Stimulated activated CD8-positive, alpha-beta memory T cell treated with anti-CD3 and anti-CD28 coated beads, Interleukin-2, amount 100 ng/mL, for 48 hours (primary cell): ENCODE measurements at regions not wholly inside any gene's neighbourhood (a gene's known extent, or its start where the extent isn't known, plus 50 kb on each side); places are given as distances from the start of the nearest gene placed in this dataset.
"Not testable (repeated sequence)": the region's sequence is repeated elsewhere in the genome, so short reads cannot be mapped to it uniquely, and the experiment has no call there.

Experiments used
- DNase-seq, 2 donors: peaks; one replicate each; pipeline ENCODE4 v3.0.0-alpha.2; 2020; ENCODE audit warnings: low read depth in 2 of 2

- no peak for DNase-seq
Measured at GRCh38 chr21:15203740-15204139, 138.9 kb upstream of the NRIP1 start.

- no peak for DNase-seq
Measured at GRCh38 chr21:15204140-15204969, 139.6 kb upstream of the NRIP1 start.

- DNase-seq, result no peak
Measured at GRCh38 chr21:15204970-15205286, 140.1 kb upstream of the NRIP1 start.

- no peak for DNase-seq
Measured at GRCh38 chr21:15206514-15206913, 141.7 kb upstream of the NRIP1 start.

GRCh38 chr21:15207231-15207630, 142.4 kb upstream of the NRIP1 start:
- no peak for DNase-seq

- DNase-seq, result no peak
Measured at GRCh38 chr21:15207635-15208370, 143.0 kb upstream of the NRIP1 start.

GRCh38 chr21:15208786-15209185, 144.0 kb upstream of the NRIP1 start:
- DNase-seq, result no peak

- DNase-seq, result no peak
Measured at GRCh38 chr21:15209224-15209623, 144.4 kb upstream of the NRIP1 start.

- DNase-seq, result no peak
Measured at GRCh38 chr21:15210235-15210678, 145.5 kb upstream of the NRIP1 start.

- DNase-seq, result no peak
Measured at GRCh38 chr21:15211491-15212133, 146.8 kb upstream of the NRIP1 start.

- no peak for DNase-seq
Measured at GRCh38 chr21:15212206-15212605, 147.4 kb upstream of the NRIP1 start.

- not testable (repeated sequence) for DNase-seq
Measured at GRCh38 chr21:15218476-15218875, 153.7 kb upstream of the NRIP1 start.

- DNase-seq, result no peak
Measured at GRCh38 chr21:15219039-15219438, 154.2 kb upstream of the NRIP1 start.

GRCh38 chr21:15219894-15220293, 155.1 kb upstream of the NRIP1 start:
- DNase-seq, result no peak

- no peak for DNase-seq
Measured at GRCh38 chr21:15221799-15222386, 157.1 kb upstream of the NRIP1 start.

GRCh38 chr21:15222707-15223106, 157.9 kb upstream of the NRIP1 start:
- no peak for DNase-seq

GRCh38 chr21:15224346-15225086, 159.7 kb upstream of the NRIP1 start:
- no peak for DNase-seq

GRCh38 chr21:15227919-15228318, 163.1 kb upstream of the NRIP1 start:
- DNase-seq, result no peak

- DNase-seq, result no peak
Measured at GRCh38 chr21:15229390-15229789, 164.6 kb upstream of the NRIP1 start.

GRCh38 chr21:15233611-15234010, 168.8 kb upstream of the NRIP1 start:
- no peak for DNase-seq

- DNase-seq, result no peak
Measured at GRCh38 chr21:15236111-15236510, 171.3 kb upstream of the NRIP1 start.

- DNase-seq, result no peak
Measured at GRCh38 chr21:15240848-15241247, 176.0 kb upstream of the NRIP1 start.
